ENCODE measurements at regions not wholly inside any gene's neighbourhood (a gene's known extent, or its start where the extent isn't known, plus 50 kb on each side); places are given as distances from the start of the nearest gene placed in this dataset.

GRCh38 chr3:124439603-124440002 lies 290.6 kb upstream of the UMPS start:
- TF ChIP-seq CTCF (IDR thresholded peaks at IDR 0.05; ENCODE audit: insufficient read depth, low read depth, low read length, missing control alignments): no peak
- H3K4me3 ChIP-seq (ENCODE audit: low read depth, low read length): no peak overlapping the region
- DNase-seq (ENCODE audit: low read depth): no peak

- no peak overlapping the region for H3K4me3 ChIP-seq (ENCODE audit: low read depth, low read length)
- DNase-seq (ENCODE audit: low read depth): no peak
- TF ChIP-seq CTCF (IDR thresholded peaks at IDR 0.05; ENCODE audit: insufficient read depth, low read depth, low read length, missing control alignments): no peak
These were observed 288.5 kb upstream of the UMPS start for GRCh38 chr3:124441766-124442165.

- no peak overlapping the region for H3K4me3 ChIP-seq (ENCODE audit: low read depth, low read length)
- TF ChIP-seq CTCF (IDR thresholded peaks at IDR 0.05; ENCODE audit: insufficient read depth, low read depth, low read length, missing control alignments): no peak
- DNase-seq (ENCODE audit: low read depth): no peak
These were observed 287.8 kb upstream of the UMPS start for GRCh38 chr3:124442463-124442862.

GRCh38 chr3:124443446-124443845 lies 286.8 kb upstream of the UMPS start:
- no peak for DNase-seq (ENCODE audit: low read depth)
- TF ChIP-seq CTCF (IDR thresholded peaks at IDR 0.05; ENCODE audit: insufficient read depth, low read depth, low read length, missing control alignments): no peak
- H3K4me3 ChIP-seq (ENCODE audit: low read depth, low read length): no peak overlapping the region

- DNase-seq (ENCODE audit: low read depth): no peak
- no peak for TF ChIP-seq CTCF (IDR thresholded peaks at IDR 0.05; ENCODE audit: insufficient read depth, low read depth, low read length, missing control alignments)
- no peak overlapping the region for H3K4me3 ChIP-seq (ENCODE audit: low read depth, low read length)
These were observed 286.2 kb upstream of the UMPS start for GRCh38 chr3:124444075-124444474.

GRCh38 chr3:124444896-124445295 lies 285.4 kb upstream of the UMPS start:
- H3K4me3 ChIP-seq (ENCODE audit: low read depth, low read length): no peak overlapping the region
- no peak for TF ChIP-seq CTCF (IDR thresholded peaks at IDR 0.05; ENCODE audit: insufficient read depth, low read depth, low read length, missing control alignments)
- no peak for DNase-seq (ENCODE audit: low read depth)

- DNase-seq (ENCODE audit: low read depth): no peak
- no peak overlapping the region for H3K4me3 ChIP-seq (ENCODE audit: low read depth, low read length)
- no peak for TF ChIP-seq CTCF (IDR thresholded peaks at IDR 0.05; ENCODE audit: insufficient read depth, low read depth, low read length, missing control alignments)
These were observed 282.4 kb upstream of the UMPS start for GRCh38 chr3:124447845-124448244.
